HEK293 (cell line): ENCODE measurements at regions not wholly inside any gene's neighbourhood (a gene's known extent, or its start where the extent isn't known, plus 50 kb on each side); places are given as distances from the start of the nearest gene placed in this dataset.

Experiments
- CTCF ChIA-PET: fragments of 350-600 bp; formaldehyde crosslinking; extraction: SDS; loops from one replicate; lab custom pipeline; 2021; ENCODE audit warnings: antibody characterized with exemption; lab: Yijun Ruan, JAX
- POLR2A ChIA-PET: fragments of 300-600 bp; formaldehyde crosslinking; extraction: SDS; loops from one replicate; lab custom pipeline; 2020; ENCODE audit warnings: antibody characterized with exemption, inconsistent platforms; lab: Yijun Ruan, JAX
- H3K27ac ChIP-seq: fragments of 200-500 bp; sonication (Bioruptor generic); 2 replicates; pipeline ENCODE4 v1.5.1; 2014; ENCODE audit warnings: low read depth, low read length, control low read depth, inconsistent platforms; ENCODE audit errors: extremely low read depth
- H3K36me3 ChIP-seq, 2 experiments: fragments of 200-500 bp in 1 of 2; sonication (Bioruptor generic) in 1 of 2; 1 replicate in 1 of 2; 2 replicates in 1 of 2; pipeline ENCODE4 v1.5.1; 2014 to 2017; ENCODE audit warnings: inconsistent platforms in 2 of 2, low read length in 2 of 2; ENCODE audit not compliant: control insufficient read depth in 2 of 2, insufficient read depth in 1 of 2
- H3K4me1 ChIP-seq: fragments of 200-500 bp; sonication (Bioruptor generic); 2 replicates; pipeline ENCODE4 v1.5.1; 2014; ENCODE audit warnings: mild to moderate bottlenecking, low read length, inconsistent platforms; ENCODE audit not compliant: control insufficient read depth, insufficient read depth
- H3K4me3 ChIP-seq: 2 replicates; pipeline ENCODE4 v1.5.1; 2011; ENCODE audit warnings: low read depth, mild to moderate bottlenecking, control low read depth, low read length, moderate library complexity
- H3K9me3 ChIP-seq: fragments of 200-500 bp; sonication (Bioruptor generic); 2 replicates; pipeline ENCODE4 v1.5.1; 2014; ENCODE audit warnings: low read depth, low read length, inconsistent platforms; ENCODE audit not compliant: control insufficient read depth, insufficient read depth
- KLF1 ChIP-seq: fragments of 450-650 bp; formaldehyde crosslinking; IDR thresholded peaks from 2 replicates; pipeline ENCODE4 v1.5.1; 2016; ENCODE audit warnings: missing biosample characterization, missing genetic modification characterization
- KLF8 ChIP-seq: fragments of 450-650 bp; formaldehyde crosslinking; IDR thresholded peaks from 2 replicates; pipeline ENCODE4 v1.5.1; 2016; ENCODE audit warnings: missing biosample characterization, missing genetic modification characterization
- SETDB1 ChIP-seq: IDR thresholded peaks from one replicate; pipeline ENCODE4 v1.6.1; 2017; ENCODE audit warnings: mild to moderate bottlenecking, low read length, moderate library complexity, mixed read lengths; ENCODE audit not compliant: insufficient read length
- SP3 ChIP-seq: fragments of 450-650 bp; formaldehyde crosslinking; IDR thresholded peaks from 2 replicates; pipeline ENCODE4 v1.5.1; 2016; ENCODE audit warnings: missing biosample characterization, missing genetic modification characterization
- ZBTB48 ChIP-seq: fragments of 450-650 bp; formaldehyde crosslinking; IDR thresholded peaks from 2 replicates; pipeline ENCODE4 v1.5.1; 2016; ENCODE audit warnings: missing biosample characterization, missing genetic modification characterization
- ZEB2 ChIP-seq: fragments of 450-650 bp; formaldehyde crosslinking; IDR thresholded peaks from 2 replicates; pipeline ENCODE4 v1.5.1; 2016; ENCODE audit warnings: missing biosample characterization, missing genetic modification characterization
- ZNF121 ChIP-seq: fragments of 450-650 bp; formaldehyde crosslinking; IDR thresholded peaks from 2 replicates; pipeline ENCODE4 v1.5.1; 2016; ENCODE audit warnings: missing biosample characterization, missing genetic modification characterization
- ZNF366 ChIP-seq: fragments of 450-650 bp; formaldehyde crosslinking; conservative IDR thresholded peaks from 2 replicates; pipeline ENCODE4 v1.5.1; 2016; ENCODE audit warnings: missing biosample characterization, missing genetic modification characterization
- ZNF610 ChIP-seq: fragments of 450-650 bp; formaldehyde crosslinking; IDR thresholded peaks from 2 replicates; pipeline ENCODE4 v1.5.1; 2016; ENCODE audit warnings: missing biosample characterization, missing genetic modification characterization, borderline replicate concordance
- ZNF654 ChIP-seq: fragments of 450-650 bp; formaldehyde crosslinking; IDR thresholded peaks from 2 replicates; pipeline ENCODE4 v1.5.1; 2016; ENCODE audit warnings: low read depth, missing biosample characterization, missing genetic modification characterization
- ZNF670 ChIP-seq: fragments of 450-650 bp; formaldehyde crosslinking; IDR thresholded peaks from 2 replicates; pipeline ENCODE4 v1.5.1; 2016; ENCODE audit warnings: missing biosample characterization, missing genetic modification characterization, low read depth
- ZNF776 ChIP-seq: fragments of 450-650 bp; formaldehyde crosslinking; IDR thresholded peaks from 2 replicates; pipeline ENCODE4 v1.5.0; 2017; ENCODE audit warnings: missing biosample characterization, missing genetic modification characterization, borderline replicate concordance
- ZNF777 ChIP-seq: fragments of 450-650 bp; formaldehyde crosslinking; IDR thresholded peaks from 2 replicates; pipeline ENCODE4 v1.5.1; 2017; ENCODE audit warnings: missing biosample characterization, missing genetic modification characterization, borderline replicate concordance
- ZNF792 ChIP-seq: fragments of 450-650 bp; formaldehyde crosslinking; IDR thresholded peaks from 2 replicates; pipeline ENCODE4 v1.5.1; 2016; ENCODE audit warnings: missing biosample characterization, missing genetic modification characterization
- ZSCAN23 ChIP-seq: fragments of 450-650 bp; formaldehyde crosslinking; IDR thresholded peaks from 2 replicates; pipeline ENCODE4 v1.5.1; 2016; ENCODE audit warnings: missing biosample characterization, missing genetic modification characterization
- ZXDB ChIP-seq: fragments of 450-650 bp; formaldehyde crosslinking; IDR thresholded peaks from 2 replicates; pipeline ENCODE4 v1.5.1; 2016; ENCODE audit warnings: missing biosample characterization, missing genetic modification characterization
- TF ChIP-seq, protein P1 (sequence below): fragments of 450-650 bp; formaldehyde crosslinking; IDR thresholded peaks from 2 replicates; pipeline ENCODE4 v1.5.1; 2017; ENCODE audit warnings: missing biosample characterization, missing genetic modification characterization
- TF ChIP-seq, protein P2 (sequence below): fragments of 450-650 bp; formaldehyde crosslinking; IDR thresholded peaks from 2 replicates; pipeline ENCODE4; 2016; ENCODE audit warnings: missing biosample characterization, missing genetic modification characterization
- TF ChIP-seq, protein P3 (sequence below): fragments of 450-650 bp; formaldehyde crosslinking; IDR thresholded peaks from 2 replicates; pipeline ENCODE4 v1.5.1; 2016; ENCODE audit warnings: missing biosample characterization, missing genetic modification characterization
- TF ChIP-seq, protein P4 (sequence below): fragments of 450-650 bp; formaldehyde crosslinking; IDR thresholded peaks from 2 replicates; pipeline ENCODE4 v1.5.1; 2016; ENCODE audit warnings: missing biosample characterization, missing genetic modification characterization
- TF ChIP-seq, protein P5 (sequence below): fragments of 450-650 bp; formaldehyde crosslinking; IDR thresholded peaks from 2 replicates; pipeline ENCODE4 v1.5.1; 2016; ENCODE audit warnings: missing biosample characterization, missing genetic modification characterization

DNA sequence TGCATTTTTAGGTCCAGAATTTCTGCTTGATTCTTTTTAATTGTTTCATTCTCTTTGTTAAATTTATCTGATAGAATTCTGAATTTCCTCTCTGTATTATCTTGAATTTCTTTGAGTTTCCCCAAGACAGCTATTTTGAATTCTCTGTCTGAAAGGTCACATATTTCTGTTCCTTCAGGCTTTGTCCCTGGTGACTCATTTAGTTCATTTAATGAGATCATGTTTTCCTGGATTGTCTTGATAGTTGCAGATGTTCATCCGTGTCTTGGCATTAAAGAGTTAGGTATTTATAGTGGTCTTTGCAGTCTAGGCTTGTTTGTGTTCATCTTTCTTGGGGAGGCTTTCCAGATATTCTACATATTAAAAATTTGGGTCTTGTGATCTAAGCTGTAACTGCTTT lies 694.8 kb upstream of the CCDC179 start:
- no peaks in the 10 kb centered on the region for H3K36me3 ChIP-seq
- TF ChIP-seq ZXDB (tag by site-specific recombination) (no peak), ZNF670 (no peak), ZNF654 (no peak), KLF8 (tag by site-specific recombination) (no peak), SP3 (tag by site-specific recombination) (no peak), SETDB1 (no peak), ZBTB48 (tag by site-specific recombination) (no peak)
- TF ChIP-seq, protein P1, sequence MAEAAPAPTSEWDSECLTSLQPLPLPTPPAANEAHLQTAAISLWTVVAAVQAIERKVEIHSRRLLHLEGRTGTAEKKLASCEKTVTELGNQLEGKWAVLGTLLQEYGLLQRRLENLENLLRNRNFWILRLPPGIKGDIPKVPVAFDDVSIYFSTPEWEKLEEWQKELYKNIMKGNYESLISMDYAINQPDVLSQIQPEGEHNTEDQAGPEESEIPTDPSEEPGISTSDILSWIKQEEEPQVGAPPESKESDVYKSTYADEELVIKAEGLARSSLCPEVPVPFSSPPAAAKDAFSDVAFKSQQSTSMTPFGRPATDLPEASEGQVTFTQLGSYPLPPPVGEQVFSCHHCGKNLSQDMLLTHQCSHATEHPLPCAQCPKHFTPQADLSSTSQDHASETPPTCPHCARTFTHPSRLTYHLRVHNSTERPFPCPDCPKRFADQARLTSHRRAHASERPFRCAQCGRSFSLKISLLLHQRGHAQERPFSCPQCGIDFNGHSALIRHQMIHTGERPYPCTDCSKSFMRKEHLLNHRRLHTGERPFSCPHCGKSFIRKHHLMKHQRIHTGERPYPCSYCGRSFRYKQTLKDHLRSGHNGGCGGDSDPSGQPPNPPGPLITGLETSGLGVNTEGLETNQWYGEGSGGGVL (tag by site-specific recombination): no peak
- TF ChIP-seq, all 188 proteins: peak for 0
- no peaks in the 10 kb centered on the region for H3K9me3 ChIP-seq
- H3K4me1 ChIP-seq: no peaks in the 10 kb centered on the region
- no peak overlapping the region for H3K27ac ChIP-seq
- POLR2A ChIA-PET: no interaction called here
- CTCF ChIA-PET: no interaction called here
- H3K4me3 ChIP-seq: no peak overlapping the region

DNA sequence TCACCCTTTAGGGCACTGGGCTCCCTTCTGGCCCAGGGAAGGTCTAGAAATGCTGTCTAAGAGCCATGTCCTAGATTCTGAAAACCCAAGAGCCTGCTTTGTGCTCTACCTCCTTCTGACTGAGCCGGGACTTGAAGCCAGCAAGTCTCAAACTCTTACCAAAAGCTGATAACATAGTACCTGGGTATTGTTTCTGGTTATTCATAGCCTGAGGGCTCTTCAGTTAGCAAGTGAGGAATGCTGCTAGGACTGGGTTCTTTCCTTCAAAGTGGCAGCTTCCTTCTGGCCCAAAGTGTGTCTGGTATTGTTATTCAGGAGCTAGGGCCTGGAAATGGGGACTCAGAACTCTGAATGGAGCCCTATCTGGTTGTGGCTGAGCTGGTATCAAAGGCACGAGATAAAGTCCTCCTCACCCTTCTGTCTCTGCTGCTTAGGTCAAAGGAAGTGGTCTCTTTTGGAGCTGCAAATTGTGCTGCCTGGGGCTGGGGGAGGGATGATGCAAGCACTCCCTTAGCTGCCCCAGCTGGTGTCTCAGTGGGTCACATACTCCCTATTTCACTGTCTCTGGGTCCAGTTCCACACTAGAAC lies 696.0 kb upstream of the CCDC179 start:
- CTCF ChIA-PET: no interaction called here
- Histone ChIP-seq H3K4me3 (no peak overlapping the region), H3K36me3 (no peaks in the 10 kb centered on the region), H3K9me3 (no peaks in the 10 kb centered on the region), H3K27ac (no peak overlapping the region), H3K4me1 (no peaks in the 10 kb centered on the region)
- POLR2A ChIA-PET: no interaction called here
- TF ChIP-seq, protein P2, sequence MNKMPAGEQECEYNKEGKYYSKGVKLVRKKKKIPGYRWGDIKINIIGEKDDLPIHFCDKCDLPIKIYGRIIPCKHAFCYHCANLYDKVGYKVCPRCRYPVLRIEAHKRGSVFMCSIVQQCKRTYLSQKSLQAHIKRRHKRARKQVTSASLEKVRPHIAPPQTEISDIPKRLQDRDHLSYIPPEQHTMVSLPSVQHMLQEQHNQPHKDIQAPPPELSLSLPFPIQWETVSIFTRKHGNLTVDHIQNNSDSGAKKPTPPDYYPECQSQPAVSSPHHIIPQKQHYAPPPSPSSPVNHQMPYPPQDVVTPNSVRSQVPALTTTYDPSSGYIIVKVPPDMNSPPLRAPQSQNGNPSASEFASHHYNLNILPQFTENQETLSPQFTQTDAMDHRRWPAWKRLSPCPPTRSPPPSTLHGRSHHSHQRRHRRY: no peak
- TF ChIP-seq ZNF776 (tag by site-specific recombination) (no peak), ZNF610 (tag by site-specific recombination) (no peak), ZSCAN23 (no peak), KLF1 (tag by site-specific recombination) (no peak), ZEB2 (tag by site-specific recombination) (no peak), ZNF121 (no peak), ZNF777 (tag by site-specific recombination) (no peak), ZNF366 (tag by site-specific recombination) (no peak), ZNF792 (tag by site-specific recombination) (no peak)
- TF ChIP-seq, protein P3, sequence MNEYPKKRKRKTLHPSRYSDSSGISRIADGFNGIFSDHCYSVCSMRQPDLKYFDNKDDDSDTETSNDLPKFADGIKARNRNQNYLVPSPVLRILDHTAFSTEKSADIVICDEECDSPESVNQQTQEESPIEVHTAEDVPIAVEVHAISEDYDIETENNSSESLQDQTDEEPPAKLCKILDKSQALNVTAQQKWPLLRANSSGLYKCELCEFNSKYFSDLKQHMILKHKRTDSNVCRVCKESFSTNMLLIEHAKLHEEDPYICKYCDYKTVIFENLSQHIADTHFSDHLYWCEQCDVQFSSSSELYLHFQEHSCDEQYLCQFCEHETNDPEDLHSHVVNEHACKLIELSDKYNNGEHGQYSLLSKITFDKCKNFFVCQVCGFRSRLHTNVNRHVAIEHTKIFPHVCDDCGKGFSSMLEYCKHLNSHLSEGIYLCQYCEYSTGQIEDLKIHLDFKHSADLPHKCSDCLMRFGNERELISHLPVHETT (tag by site-specific recombination): no peak
- TF ChIP-seq, protein P4, sequence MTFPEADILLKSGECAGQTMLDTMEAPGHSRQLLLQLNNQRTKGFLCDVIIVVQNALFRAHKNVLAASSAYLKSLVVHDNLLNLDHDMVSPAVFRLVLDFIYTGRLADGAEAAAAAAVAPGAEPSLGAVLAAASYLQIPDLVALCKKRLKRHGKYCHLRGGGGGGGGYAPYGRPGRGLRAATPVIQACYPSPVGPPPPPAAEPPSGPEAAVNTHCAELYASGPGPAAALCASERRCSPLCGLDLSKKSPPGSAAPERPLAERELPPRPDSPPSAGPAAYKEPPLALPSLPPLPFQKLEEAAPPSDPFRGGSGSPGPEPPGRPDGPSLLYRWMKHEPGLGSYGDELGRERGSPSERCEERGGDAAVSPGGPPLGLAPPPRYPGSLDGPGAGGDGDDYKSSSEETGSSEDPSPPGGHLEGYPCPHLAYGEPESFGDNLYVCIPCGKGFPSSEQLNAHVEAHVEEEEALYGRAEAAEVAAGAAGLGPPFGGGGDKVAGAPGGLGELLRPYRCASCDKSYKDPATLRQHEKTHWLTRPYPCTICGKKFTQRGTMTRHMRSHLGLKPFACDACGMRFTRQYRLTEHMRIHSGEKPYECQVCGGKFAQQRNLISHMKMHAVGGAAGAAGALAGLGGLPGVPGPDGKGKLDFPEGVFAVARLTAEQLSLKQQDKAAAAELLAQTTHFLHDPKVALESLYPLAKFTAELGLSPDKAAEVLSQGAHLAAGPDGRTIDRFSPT (tag by site-specific recombination): no peak
- TF ChIP-seq, protein P5, sequence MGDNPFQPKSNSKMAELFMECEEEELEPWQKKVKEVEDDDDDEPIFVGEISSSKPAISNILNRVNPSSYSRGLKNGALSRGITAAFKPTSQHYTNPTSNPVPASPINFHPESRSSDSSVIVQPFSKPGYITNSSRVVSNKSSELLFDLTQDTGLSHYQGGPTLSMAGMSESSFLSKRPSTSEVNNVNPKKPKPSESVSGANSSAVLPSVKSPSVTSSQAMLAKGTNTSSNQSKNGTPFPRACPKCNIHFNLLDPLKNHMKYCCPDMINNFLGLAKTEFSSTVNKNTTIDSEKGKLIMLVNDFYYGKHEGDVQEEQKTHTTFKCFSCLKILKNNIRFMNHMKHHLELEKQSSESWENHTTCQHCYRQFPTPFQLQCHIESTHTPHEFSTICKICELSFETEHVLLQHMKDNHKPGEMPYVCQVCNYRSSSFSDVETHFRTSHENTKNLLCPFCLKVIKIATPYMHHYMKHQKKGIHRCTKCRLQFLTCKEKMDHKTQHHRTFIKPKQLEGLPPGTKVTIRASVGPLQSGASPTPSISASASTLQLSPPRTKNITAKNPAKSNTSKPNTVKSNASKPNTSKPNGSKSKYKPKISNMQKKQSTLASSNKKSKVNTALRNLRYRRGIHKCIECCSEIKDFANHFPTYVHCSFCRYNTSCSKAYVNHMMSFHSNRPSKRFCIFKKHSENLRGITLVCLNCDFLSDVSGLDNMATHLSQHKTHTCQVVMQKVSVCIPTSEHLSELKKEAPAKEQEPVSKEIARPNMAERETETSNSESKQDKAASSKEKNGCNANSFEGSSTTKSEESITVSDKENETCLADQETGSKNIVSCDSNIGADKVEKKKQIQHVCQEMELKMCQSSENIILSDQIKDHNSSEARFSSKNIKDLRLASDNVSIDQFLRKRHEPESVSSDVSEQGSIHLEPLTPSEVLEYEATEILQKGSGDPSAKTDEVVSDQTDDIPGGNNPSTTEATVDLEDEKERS (tag by site-specific recombination): no peak
